MCF 10A (cell line): ENCODE measurements at regions not wholly inside any gene's neighbourhood (a gene's known extent, or its start where the extent isn't known, plus 50 kb on each side); places are given as distances from the start of the nearest gene placed in this dataset.

Source experiments
- BruUV-seq: library from RNA; stranded (reverse); fragments of 400-500 nt; replicated peaks from 2 replicates; lab custom pipeline; 2021; lab: Mats Ljungman, UMichigan
- CTCF ChIA-PET: fragments of 300-600 bp; sonication (Branson Sonifier 250); formaldehyde crosslinking; extraction: SDS; loops from one replicate; lab custom pipeline; 2021; ENCODE audit warnings: antibody characterized with exemption, inconsistent platforms; lab: Yijun Ruan, JAX
- POLR2A ChIA-PET: fragments of 300-600, 350-650 bp; sonication (Branson Sonifier 250); formaldehyde crosslinking; extraction: SDS; loops from one replicate; lab custom pipeline; 2020; ENCODE audit warnings: antibody characterized with exemption, inconsistent platforms; lab: Yijun Ruan, JAX
- DNase-seq: peaks from one replicate; pipeline ENCODE4 v3.0.0-alpha.2; 2018; ENCODE audit not compliant: unreplicated experiment
- H3K27ac Mint-ChIP-seq: one replicate; pipeline ENCODE4 v1.8.0; 2022; ENCODE audit warnings: mild to moderate bottlenecking, low read depth, mixed read lengths; ENCODE audit not compliant: unreplicated experiment
- H3K27me3 Mint-ChIP-seq: one replicate; pipeline ENCODE4 v1.8.0; 2022; ENCODE audit warnings: mixed read lengths; ENCODE audit not compliant: insufficient read depth, unreplicated experiment
- H3K36me3 Mint-ChIP-seq: one replicate; pipeline ENCODE4 v1.8.0; 2022; ENCODE audit warnings: mild to moderate bottlenecking, moderate library complexity, mixed read lengths; ENCODE audit not compliant: insufficient read depth, unreplicated experiment
- H3K4me1 Mint-ChIP-seq: one replicate; pipeline ENCODE4 v1.8.0; 2022; ENCODE audit warnings: mixed read lengths; ENCODE audit not compliant: insufficient read depth, unreplicated experiment
- H3K4me3 Mint-ChIP-seq: one replicate; pipeline ENCODE4 v1.8.0; 2022; ENCODE audit warnings: mild to moderate bottlenecking, moderate library complexity, mixed read lengths; ENCODE audit not compliant: unreplicated experiment
- H3K9me3 Mint-ChIP-seq: one replicate; pipeline ENCODE4 v1.8.0; 2022; ENCODE audit warnings: mixed read lengths; ENCODE audit not compliant: unreplicated experiment
- intact Hi-C: fragments of 100-400 bp; cut with micrococcal nuclease; formaldehyde crosslinking; loops from 2 replicates; pipeline ENCODE4 v1.14.1; 2022
- TF ChIP-seq, protein P1 (sequence below): fragments of 200-600 bp; IDR thresholded peaks from one replicate; pipeline ENCODE4 v1.8.0; 2022; ENCODE audit warnings: antibody characterized with exemption, mild to moderate bottlenecking; ENCODE audit not compliant: unreplicated experiment

DNA sequence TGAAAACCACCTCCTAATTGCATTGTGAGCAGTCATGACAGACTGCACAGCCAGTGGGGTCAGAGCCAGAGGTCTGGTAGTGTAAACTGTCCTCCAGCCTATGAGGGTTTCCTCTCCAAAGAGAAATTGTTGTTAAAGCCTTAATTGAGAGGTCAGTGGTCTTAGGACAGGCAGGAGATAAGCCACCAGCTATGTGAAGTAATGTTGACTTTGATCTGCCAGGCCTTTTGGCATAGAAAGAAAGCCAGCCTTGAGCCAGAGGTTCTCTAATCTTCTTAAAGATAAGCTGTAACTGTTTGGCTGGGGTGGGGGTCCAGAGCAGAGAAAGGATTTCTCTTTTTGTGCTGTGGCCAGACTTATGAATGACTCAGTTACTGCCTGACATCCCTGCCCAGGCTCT lies 248.4 kb downstream of the WDR11 start:
- CTCF ChIA-PET: interaction anchor here (1.7 kb wide), 1 partner anchor 9 kb away, joined by 6 read pairs; no protein-coding TSS in a partner anchor
- Mint-ChIP-seq H3K9me3 (no peaks in the 10 kb centered on the region), H3K4me1 (peaks cover 6% of the 10 kb centered on the region), H3K27me3 (no peaks in the 10 kb centered on the region), H3K36me3 (no peaks in the 10 kb centered on the region), H3K4me3 (no peak overlapping the region), H3K27ac (no peak overlapping the region)
- intact Hi-C loops: no loop called here
- no TSS peak for BruUV-seq
- TF ChIP-seq, protein P1, sequence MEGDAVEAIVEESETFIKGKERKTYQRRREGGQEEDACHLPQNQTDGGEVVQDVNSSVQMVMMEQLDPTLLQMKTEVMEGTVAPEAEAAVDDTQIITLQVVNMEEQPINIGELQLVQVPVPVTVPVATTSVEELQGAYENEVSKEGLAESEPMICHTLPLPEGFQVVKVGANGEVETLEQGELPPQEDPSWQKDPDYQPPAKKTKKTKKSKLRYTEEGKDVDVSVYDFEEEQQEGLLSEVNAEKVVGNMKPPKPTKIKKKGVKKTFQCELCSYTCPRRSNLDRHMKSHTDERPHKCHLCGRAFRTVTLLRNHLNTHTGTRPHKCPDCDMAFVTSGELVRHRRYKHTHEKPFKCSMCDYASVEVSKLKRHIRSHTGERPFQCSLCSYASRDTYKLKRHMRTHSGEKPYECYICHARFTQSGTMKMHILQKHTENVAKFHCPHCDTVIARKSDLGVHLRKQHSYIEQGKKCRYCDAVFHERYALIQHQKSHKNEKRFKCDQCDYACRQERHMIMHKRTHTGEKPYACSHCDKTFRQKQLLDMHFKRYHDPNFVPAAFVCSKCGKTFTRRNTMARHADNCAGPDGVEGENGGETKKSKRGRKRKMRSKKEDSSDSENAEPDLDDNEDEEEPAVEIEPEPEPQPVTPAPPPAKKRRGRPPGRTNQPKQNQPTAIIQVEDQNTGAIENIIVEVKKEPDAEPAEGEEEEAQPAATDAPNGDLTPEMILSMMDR: no peak
- DNase-seq: no peak
- POLR2A ChIA-PET: interaction anchor here (0.6 to 1.3 kb wide), 2 partner anchors 59 to 72 kb away, joined by 3 to 5 read pairs; no protein-coding TSS in a partner anchor

DNA sequence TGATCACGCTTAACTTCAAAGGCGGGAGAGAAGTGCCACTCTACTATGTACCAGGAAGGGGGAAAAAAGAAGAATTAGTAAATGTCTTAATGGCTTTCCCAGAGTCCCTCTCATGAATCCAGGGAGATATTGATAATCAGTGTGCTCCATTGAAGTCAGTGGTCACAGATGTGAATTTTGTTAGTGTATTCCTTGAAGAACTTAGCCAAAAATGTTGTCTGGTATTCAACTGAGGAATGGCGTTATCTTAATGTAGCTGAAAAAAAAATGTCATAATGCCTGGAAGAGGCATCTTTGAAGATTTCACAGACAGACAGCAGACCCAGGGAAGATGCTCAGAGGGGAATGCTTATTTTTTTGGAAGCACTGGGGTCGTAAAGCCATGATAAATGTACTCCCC lies 250.4 kb downstream of the WDR11 start:
- ChIA-PET POLR2A (no interaction called here), CTCF (interaction anchor here (0.6 kb wide), 1 partner anchor 37 kb away, joined by 5 read pairs; no protein-coding TSS in a partner anchor)
- no TSS peak for BruUV-seq
- Mint-ChIP-seq H3K27me3 (no peaks in the 10 kb centered on the region), H3K36me3 (no peaks in the 10 kb centered on the region), H3K4me3 (no peak overlapping the region), H3K9me3 (no peaks in the 10 kb centered on the region), H3K4me1 (peaks cover 6% of the 10 kb centered on the region), H3K27ac (no peak overlapping the region)
- intact Hi-C loops: no loop called here
- no peak for DNase-seq
- TF ChIP-seq, protein P1: no peak

DNA sequence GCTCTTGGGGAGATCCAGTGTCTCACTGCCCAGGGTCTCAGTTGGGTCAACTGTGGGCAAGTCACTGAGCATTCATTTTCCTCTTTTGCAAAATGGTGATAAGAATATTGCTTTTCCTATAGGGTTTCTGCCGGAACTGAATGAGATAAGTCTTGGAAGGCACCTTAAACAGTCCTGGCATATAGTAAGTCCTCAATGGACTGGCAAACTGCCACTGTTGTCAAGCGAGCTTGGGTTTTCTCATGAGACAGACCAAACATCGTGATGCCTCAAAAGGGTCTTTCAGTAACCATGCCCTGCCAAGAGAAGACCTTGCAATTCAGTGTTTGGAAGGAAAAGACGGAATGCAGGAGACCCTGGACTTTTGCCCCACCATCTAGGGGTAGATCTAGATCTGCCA lies 251.5 kb downstream of the WDR11 start:
- H3K9me3 Mint-ChIP-seq: no peaks in the 10 kb centered on the region
- TF ChIP-seq, protein P1: no peak
- H3K27me3 Mint-ChIP-seq: no peaks in the 10 kb centered on the region
- no peak overlapping the region for H3K27ac Mint-ChIP-seq
- DNase-seq: no peak
- BruUV-seq: no TSS peak
- ChIA-PET CTCF (no interaction called here), POLR2A (no interaction called here)
- intact Hi-C loops: no loop called here
- no peaks in the 10 kb centered on the region for H3K4me1 Mint-ChIP-seq
- no peak overlapping the region for H3K4me3 Mint-ChIP-seq
- H3K36me3 Mint-ChIP-seq: no peaks in the 10 kb centered on the region

DNA sequence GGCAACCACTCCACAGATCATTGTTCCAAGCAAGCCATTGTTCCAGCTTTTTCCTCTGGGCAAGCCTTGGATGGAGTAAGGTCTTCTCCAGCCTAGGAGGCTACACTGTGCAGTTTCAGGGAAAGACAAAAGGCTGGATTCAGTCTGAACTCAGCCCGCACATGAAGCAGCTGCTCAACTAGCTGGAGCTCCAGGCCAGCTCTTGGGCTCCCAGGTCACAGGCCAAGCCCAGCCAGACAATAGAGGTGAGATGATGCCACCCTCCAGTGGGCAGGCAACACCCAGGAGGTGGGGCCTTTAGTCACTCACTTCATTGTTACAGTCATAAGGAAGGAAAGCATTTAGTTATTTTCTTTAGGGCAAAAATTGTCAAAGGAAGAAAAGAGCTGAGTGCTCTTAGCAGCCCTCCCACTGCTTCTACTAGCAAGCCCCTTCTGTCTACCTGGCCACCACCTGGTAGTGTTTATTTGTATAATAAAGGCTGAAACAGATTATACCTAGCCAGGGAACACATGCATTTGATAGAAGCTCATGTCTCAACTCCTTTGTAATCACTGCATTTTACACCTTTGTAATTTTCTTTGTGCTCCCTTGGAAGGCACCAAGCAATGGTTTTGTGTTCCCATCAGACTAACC lies 253.4 kb downstream of the WDR11 start:
- intact Hi-C loops: no loop called here
- POLR2A ChIA-PET: interaction anchor here (0.6 to 1.2 kb wide), 3 partner anchors 9 to 55 kb away, joined by 3 read pairs; no protein-coding TSS in a partner anchor
- H3K27ac Mint-ChIP-seq: no peak overlapping the region
- CTCF ChIA-PET: no interaction called here
- no peaks in the 10 kb centered on the region for H3K4me1 Mint-ChIP-seq
- H3K9me3 Mint-ChIP-seq: no peaks in the 10 kb centered on the region
- DNase-seq: peak; percentile 22
- no TSS peak for BruUV-seq
- H3K36me3 Mint-ChIP-seq: no peaks in the 10 kb centered on the region
- no peaks in the 10 kb centered on the region for H3K27me3 Mint-ChIP-seq
- TF ChIP-seq, protein P1: no peak
- H3K4me3 Mint-ChIP-seq: no peak overlapping the region
